ENCODE measurements at regions not wholly inside any gene's neighbourhood (a gene's known extent, or its start where the extent isn't known, plus 50 kb on each side); places are given as distances from the start of the nearest gene placed in this dataset.

DNA sequence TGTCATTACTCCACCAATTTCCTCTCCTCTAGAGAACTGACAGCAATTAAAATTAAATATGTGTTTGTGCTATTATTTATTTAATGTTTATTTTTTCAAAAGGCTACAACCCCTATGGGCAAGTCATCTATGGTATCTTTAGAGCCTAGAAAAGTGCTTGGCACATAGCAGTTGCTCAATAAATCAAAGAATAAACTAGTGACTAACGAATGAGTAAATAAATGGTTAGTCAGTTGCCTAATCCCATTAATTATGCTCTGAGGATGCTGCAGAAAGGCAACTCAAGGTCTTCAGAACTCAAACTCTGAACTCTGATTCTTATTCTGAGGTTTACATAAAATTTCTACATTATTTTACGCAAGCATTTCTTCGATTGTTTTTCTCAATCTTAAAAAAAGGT is 193.0 kb upstream of the TSHZ2 start:
- no peak for DNase-seq (ENCODE audit: low read depth)

DNA sequence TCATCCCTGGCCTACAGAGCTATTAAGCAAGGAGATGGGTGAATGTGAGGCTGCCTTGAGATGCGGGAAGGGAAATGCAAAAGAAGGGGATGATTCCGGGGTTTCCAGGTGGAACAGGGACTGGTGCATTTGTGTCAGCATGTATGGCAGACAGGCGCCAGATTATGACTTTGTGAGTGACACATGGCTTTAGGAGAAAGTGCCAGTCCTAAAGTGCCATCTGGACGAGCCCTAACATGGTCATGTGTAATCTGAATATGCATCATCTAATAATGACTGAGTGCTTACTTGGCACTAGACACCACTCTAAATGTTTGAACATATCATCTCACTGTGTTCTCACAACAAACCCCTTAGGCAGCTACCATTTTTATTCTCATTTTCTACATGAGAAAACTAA is 195.0 kb upstream of the TSHZ2 start:
- no peak for DNase-seq (ENCODE audit: low read depth)

DNA sequence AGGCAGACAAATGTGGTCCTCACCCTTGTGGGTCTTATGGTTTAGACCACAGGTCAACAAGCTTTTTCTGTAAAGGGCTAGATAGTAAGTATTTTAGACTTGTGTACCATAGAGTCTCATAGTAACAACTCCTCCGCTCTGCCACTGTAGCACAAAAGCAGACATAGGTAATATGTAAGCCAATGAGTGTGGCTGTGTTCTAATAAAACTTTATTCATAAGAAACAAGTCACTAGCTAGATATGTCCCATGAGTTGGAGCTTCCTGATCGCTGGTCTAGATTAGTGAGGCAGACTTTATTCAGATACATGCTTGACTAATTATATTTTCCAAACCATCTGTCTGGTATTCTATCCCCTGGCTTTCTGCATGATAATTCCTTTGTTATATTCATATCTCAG is 196.4 kb upstream of the TSHZ2 start:
- no peak for DNase-seq (ENCODE audit: low read depth)

DNA sequence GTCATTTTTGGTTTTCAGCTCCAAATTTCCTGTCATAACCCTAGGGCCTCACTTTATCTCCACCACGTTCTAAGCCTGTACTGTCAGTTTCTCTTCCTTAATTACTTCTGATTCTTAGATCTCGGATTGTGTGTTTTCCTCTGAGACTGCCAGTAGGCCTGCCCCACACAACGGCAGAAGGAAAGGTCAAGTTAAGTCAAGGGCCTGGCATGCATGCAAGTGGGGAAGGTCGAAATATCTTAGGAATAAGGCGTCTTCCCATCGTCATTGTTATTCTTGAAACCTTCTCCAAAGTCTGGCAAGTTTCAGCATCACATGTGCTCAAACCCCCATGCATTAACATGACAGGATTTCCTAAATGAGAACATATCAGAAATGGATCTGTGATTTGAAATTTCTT is 203.5 kb upstream of the TSHZ2 start:
- no peak for DNase-seq (ENCODE audit: low read depth)

DNA sequence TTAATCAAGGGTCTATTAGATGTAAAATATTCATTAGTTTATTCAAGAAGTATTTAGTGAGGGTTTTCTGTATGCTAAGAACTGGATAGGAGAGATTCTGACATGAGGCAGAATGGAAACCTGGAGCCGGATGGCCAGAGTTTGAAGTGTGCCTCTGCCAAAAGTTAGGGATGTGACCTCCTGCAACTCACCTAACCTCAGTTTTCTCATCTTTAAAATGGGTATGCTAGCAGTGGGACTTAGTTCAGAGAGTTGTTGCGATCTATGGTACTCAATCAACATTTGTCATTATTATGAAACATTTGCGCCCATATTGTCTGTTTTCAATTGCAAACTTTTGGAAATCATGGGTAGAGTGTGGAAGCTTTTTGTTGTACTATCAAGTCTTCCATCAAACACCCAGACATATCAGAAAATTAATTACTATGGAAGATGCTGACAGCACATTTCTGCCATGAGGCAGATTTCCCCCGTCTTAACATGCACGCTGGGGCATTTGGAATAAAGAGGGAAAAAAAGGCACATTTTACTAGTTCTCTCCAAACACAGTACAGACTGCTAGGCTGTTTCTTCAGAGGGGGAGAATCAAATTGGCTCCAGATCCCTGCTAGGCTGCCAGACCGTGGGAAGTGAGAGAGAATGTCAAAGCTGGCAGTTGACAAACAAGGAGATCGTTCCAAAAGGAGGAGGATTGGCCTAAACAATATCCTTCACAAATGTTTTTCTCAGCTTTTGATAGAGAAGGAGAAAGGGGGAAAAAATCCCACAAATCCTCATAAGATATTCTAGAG is 205.3 kb upstream of the TSHZ2 start:
- DNase-seq (ENCODE audit: low read depth) = no peak

DNA sequence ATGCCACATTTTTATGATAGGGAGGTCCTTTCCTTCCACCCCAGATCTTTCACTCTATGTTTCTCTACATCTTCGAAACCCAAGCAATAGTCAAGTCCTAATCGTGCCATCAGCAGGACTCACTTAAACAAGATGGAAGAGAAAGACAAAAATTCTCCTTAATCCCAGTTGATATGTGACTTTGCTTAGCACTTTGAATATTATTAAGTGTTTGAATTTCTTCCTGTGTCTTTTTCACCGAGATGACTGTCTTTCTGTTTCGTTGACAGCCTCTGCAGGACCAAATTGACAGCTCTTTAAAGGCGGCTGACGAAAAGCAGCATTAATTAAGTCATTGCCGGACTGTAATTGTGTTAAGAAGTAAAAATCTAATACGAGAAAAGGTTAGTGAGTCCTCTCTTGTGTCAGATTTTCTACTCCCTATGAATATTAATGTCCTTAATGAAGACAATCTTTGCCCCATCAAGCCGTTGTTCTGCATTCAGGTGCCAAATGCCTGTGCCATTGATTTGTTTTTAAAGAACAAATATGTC is 208.8 kb upstream of the TSHZ2 start:
- DNase-seq (ENCODE audit: low read depth) = no peak

DNA sequence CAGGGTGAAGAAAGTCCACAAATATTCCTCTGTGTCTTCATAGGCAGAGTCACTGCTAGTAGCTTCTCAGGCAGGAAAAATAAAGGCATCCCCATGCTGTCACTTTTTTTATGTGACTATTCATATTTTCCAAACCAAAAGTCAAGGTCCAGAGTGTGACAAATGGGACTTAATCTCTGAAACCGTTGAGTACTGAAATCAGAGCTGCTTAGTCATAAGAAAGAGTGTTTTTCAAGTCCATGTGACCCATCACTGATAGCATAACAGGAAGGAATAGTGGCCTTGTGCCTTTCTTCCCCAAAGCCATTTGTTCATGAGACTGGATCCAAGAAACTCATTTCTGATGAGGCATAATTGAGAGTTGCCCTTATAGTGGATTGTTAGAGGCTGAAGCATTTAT is 210.3 kb upstream of the TSHZ2 start:
- DNase-seq (ENCODE audit: low read depth) = no peak

DNA sequence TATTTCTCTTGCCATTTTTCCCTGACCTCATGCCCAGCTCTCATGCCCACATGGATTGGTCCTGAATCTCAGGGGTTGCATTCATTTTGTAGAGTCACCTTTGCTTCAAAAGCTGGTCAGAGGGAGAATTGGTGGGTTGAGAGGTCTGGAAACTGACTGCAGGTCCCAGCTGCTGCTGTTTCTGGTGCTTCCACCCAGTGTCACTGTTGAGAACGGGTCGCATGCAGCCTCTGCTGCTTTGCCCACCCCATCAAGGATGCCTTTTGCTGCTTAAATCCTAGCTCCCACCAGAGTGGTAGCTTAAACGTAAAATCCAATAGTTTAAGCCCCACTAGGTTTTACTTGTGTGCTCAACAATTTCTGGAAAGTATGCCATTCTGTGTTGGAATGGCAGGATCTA is 211.4 kb upstream of the TSHZ2 start:
- no peak for DNase-seq (ENCODE audit: low read depth)

DNA sequence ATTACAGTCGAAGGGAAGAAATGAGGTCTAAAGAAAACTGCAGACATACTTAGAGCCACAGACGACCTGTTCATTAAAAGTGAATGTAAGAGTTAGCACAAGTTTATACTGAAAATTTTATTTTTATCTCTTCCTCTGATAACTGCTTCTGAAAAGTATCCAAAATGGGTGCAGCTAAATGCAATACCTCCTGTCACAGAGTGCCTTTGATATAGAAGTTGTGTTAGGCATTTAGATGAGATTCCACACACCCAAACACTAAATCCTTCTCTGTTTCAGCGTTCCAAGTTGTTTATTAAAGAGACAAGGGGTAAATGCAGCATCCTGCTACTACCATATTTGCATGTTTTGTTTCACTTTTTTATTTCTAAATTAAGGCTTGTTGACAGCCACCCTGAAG is 214.7 kb upstream of the TSHZ2 start:
- DNase-seq (ENCODE audit: low read depth) = no peak

DNA sequence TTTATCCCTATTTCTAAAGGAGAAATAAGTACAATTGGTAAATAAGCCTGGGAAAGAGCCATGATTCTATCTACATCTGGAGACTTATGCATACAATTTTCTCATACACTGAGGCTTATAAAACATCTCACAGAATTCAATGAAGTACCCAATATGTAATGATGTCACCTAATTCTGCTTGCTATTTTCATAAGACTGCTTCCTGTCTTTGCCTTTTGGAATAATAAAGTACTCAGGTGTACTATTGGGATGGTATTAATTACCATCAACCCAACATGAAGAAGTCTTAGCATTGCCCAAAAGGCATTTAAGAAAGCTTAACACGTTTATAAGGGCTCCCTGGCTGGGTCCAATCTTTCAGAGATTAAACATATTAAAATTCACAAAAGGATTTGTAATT is 216.4 kb upstream of the TSHZ2 start:
- no peak for DNase-seq (ENCODE audit: low read depth)

DNA sequence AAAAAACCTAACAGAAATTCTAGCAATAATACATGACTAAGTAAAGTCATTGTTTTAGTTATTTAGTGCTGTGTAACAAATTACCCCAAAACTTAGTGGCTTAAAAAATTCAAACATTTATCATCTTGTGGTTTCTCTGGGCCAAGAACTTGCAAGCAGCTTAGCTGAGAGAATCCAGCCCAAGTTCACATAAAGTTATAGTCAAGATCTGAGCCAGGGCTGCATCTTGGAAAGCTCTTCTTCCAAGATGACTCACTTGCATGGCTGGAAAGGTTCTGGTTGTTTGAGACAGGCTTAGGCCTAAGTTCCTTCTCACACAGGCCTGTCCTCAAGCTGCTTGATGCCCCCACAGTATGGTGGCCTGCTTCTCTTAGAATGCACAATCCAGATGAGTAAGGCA is 217.8 kb upstream of the TSHZ2 start:
- no peak for DNase-seq (ENCODE audit: low read depth)

DNA sequence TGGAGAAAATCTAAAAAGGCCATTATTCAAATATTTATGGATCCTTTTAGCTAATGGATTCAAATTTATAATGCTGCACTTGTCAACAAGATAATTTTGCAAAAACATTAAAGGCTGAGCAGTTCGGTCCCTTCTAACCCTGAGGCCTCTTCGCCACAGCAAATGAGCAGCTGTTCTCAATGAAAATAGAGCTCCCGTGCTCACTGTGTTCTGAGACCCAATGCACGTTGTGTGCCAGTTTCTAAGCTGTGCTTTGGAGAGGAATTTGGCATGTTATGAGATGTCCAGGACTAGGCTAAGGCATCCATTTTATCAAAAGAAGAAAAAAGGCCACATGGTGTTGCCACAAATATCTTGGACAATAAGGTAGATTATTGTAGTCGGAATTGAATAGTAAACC is 220.1 kb upstream of the TSHZ2 start:
- no peak for DNase-seq (ENCODE audit: low read depth)

DNA sequence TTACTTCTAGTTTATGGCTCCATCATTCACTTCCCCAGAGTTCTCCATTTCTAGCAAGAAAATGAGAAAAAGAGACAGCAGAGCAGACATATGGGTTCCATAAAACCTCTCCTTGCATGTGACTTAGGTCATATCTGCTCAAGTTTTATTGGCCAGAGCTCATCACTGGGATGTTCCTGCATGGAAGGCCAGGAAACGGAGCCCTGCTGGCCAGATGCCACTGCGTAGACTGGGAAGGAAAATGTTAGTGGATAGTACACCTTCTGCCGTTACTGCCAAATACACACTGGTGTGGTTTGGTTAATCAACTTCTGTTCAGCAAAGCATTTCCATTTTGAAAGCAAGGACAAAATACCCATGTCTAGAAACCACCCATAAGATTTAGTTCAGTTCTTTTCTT is 220.6 kb upstream of the TSHZ2 start:
- no peak for DNase-seq (ENCODE audit: low read depth)

DNA sequence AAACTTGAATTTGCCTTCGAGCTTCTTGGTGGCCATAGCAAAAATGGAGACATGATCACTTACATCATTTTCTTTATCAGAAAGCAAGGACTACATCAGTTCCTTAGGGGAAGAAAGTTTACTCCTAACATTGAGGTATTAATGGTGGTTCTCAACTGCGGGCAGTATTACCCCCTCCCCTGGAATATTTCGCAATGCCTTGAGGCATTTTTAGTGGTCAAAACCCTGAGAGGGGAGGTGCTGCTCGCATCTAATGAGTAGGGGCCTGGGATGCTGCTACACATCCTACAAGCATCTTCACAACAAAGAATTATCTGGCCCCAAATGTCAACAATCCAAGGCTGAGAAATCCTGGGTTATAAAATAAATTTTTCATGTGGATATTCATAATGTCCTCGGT is 222.2 kb upstream of the TSHZ2 start:
- DNase-seq (ENCODE audit: low read depth) = no peak

DNA sequence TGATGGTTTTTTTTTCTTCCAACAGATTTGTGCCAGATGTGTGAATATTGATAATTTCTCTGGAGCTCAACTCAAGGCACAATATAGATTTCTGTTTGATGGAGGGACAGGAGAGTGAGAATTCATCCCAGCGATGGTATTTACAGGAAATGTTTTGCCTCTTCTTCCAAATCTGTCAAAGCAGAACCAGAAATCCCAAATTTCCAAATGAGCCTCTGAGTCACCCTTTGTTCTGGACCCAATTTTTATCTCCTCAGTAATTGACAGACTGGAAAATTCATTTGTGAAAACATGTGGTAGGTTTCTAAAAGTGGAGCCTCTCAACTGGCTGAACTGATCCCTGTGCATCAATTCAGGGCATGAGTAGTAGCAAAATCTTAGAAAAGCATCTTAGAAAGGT is 223.2 kb upstream of the TSHZ2 start:
- DNase-seq (ENCODE audit: low read depth) = no peak

DNA sequence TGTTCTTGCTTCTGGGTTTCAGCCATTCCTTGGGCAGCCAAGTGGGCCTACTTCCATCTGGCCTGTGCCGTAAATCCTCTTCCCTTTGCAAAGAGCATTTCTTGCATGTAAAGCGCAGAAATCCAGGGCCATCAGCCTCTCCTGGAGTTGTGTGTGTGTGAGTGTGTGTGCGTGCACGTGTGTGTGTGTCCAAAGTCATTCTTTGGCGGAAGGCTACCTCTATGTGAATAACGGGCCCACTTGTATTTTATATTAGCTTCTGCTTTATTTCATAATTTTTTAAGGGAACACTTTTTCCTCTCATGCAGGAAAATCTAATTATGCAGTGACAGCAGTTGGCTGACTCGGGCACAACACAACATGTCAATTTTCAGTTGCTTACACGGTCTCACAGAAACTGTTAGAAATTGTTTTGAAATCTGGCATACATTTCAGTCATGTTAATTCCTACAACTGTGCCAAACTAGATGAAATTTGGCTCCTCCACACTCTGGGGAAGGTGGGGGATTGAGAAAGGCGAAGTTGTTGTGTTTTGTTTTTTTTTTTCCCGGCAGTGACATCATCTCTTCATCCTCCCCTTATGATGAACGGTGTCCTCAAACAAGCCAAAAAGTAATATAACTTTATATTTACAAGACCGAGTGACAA is 223.7 kb upstream of the TSHZ2 start:
- DNase-seq (ENCODE audit: low read depth) = no peak

DNA sequence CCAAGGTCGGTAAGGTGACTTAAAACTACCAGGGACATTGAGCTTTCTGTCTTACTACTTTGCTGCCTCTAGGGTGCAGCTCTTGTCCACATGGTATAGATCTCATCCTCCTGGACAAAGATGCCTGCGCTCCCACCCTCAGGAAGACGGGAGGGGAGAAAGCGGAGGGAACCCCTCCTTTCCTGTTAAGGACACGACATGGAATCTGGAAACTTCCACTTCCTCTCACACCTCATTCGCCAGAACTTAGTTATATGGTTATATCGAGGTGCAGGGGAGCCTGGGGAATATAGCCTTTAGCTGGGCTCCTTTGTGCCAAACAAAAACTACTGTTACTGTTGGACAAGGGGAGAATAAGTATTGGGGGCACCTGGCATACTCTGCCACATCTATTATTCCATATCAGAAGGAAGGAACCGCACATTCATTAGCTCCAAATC is 224.3 kb upstream of the TSHZ2 start:
- DNase-seq (ENCODE audit: low read depth) = no peak

DNA sequence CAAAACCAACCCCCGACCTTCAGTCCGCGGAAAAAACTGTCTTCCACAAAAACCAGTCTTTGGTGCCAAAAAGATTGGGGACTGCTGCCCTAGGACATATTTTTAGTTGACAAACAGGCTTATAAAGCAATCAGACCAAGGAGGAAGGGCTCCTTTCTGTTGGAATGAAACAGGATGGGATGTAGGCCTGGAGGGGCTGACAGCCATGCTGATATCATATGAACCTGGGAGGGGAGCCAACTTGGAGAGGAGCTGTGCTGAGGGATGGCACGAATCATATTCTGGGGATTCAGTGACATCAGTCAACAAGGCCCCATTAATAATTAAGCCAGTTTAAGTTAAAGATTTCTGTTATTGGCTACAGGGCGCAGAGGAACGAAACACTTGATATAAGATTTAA is 225.4 kb upstream of the TSHZ2 start:
- no peak for DNase-seq (ENCODE audit: low read depth)

DNA sequence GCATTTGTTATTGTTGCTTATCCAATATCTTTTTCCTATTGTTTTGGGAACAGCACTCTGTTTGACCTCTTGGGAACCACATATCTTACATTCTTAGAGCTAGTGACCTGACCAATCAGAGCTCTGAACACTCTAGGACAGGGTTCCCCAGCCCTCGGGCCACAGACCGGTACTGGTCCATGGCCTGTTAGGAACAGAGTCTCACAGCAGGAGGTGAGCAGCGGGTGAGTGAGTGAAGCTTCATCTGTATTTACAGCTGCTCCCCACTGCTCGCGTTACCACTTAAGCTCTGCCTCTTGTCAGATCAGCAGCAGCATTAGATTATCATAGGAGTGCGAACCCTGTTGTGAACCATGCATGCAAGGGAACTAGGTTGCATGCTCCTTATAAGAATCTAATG is 226.0 kb upstream of the TSHZ2 start:
- DNase-seq (ENCODE audit: low read depth) = no peak

DNA sequence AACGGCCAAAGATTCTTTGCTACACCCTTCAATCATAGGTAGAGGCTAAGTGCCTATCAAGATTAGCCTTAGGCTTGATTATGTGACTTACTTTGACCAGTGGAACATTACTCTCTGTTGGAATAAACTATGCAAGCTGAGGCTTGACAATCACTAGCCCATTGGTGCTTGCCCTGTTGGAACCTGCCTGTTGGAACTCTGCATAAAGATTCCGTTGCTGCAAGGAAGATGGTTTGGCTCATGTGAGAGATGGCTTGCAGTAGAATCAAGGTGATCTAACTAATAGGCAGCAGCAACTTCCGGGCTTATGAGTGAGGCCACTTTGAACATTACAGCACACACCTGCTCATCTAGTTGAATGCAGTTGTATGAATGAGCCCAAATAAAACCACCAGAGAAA is 227.7 kb upstream of the TSHZ2 start:
- DNase-seq (ENCODE audit: low read depth) = no peak

DNA sequence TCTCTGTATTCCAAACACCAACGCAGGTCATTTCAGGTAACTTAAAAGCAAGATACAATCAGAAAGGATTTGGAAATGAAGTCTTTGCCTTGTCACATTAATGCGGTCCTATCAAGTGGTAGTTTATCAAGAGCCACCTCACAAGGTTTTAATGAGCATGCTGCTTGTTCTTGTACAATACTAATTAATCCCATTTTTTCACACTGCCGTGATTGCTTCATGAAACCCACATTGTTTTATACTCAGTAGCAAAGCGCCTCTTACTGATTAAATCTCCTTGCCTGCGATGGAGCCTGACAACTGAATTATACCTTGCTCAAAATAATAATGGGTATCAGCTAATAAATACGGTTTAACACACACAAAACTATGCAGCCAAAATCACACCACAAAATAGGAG is 234.1 kb upstream of the TSHZ2 start:
- DNase-seq (ENCODE audit: low read depth) = no peak

DNA sequence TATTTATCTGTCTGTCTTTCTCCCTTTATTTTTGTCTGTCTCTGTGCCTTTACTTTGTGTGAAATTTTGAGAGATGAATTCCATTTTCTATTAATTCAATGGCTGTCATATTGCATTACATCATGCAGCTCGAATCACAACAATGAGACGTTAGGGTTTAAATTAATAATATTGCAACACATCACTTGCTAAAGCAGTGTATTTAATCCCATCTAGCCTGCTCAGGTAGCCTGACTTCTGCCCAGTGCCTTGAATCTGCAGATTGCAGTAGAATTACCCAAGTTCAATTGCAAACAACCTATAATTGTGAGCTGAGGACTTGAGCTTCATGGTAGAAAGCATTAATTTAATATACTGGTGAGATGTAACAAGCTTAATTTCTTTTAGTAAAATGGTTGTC is 235.7 kb upstream of the TSHZ2 start:
- no peak for DNase-seq (ENCODE audit: low read depth)

DNA sequence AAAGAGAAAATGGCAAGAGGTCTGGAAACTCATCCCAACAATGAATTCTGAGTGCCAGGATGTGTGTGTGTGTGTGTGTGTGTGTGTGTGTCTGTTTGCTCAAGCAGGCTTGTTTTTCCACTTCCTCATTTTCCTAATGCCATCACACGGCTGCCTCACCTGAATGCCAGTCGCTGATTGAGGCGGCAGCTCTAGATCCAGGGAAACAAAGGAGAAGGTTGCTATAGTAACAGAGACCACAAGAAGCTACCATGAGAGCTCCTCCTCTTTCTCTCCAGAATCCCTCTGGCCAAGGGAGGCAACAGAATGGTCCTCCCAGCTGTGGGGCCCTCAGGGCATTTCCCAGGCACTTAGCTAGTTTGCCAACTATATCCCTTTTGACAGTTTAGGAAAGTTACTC is 241.1 kb upstream of the TSHZ2 start:
- DNase-seq (ENCODE audit: low read depth) = no peak

Measured in stimulated activated CD8-positive, alpha-beta memory T cell treated with anti-CD3 and anti-CD28 coated beads, Interleukin-12 subunit alpha, Interleukin-12 subunit beta, amount 100 ng/mL, for 1 hour (primary cell).